Skin epidermis (tissue), 12 donors: ENCODE measurements at regions not wholly inside any gene's neighbourhood (a gene's known extent, or its start where the extent isn't known, plus 50 kb on each side); places are given as distances from the start of the nearest gene placed in this dataset.
"Not testable (repeated sequence)": the region's sequence is repeated elsewhere in the genome, so short reads cannot be mapped to it uniquely, and the experiment has no call there.

Source experiments
- H3K27ac ChIP-seq, 21 experiments: fragments of 200-600 bp; sonication (generic) in 11 of 21; one replicate each; pipeline ENCODE4 v1.5.0; 2020; ENCODE audit warnings: mild to moderate bottlenecking in 3 of 21, inconsistent platforms in 2 of 21, moderate library complexity in 2 of 21
- H3K4me3 ChIP-seq, 7 experiments: fragments of 200-600 bp; sonication (generic) in 2 of 7; one replicate each; pipeline ENCODE4 v1.5.0; 2020; ENCODE audit warnings: inconsistent platforms in 2 of 7, mild to moderate bottlenecking in 2 of 7, moderate library complexity in 1 of 7

DNA sequence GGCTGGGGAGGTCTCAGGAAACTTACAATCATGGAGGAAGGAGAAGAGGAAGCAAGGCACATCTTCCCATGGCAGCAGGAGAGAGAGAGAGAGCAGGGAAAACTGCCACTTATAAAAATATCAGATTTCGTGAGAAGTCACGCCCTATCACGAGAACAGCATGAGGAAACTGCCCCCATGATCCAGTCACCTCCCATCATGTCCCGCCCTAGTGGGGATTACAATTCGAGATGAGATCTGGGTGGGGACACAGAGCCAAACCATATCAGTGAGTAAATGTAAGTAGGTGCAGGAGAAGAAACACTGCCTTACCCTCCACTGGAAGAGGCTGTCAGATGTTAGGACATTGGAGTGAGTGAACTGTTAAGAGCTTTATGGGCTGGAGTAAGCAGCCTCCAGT is 270.4 kb downstream of the TFAP2C start:
- H3K4me3 ChIP-seq, result no peak overlapping the region
- no peak overlapping the region for H3K27ac ChIP-seq

DNA sequence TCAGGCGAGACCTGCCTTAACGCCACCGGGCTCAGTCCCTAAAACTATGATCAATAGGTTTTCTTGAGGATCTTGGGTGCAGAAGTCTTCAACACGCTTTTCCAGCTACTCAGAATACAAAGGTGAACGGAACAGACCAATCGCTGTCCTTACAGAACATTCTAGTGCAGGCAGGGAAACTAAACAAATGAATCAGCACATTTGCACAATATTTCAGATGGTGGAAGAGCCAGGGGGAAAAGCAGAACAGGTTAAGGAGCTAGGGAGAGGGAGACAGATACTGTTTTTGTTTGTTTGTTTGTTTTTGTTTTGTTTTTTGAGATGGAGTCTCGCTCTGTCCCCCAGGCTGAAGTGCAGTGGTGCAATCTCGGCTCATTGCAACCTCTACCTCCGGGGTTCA is 271.1 kb downstream of the TFAP2C start:
- Histone ChIP-seq H3K27ac (no peak overlapping the region), H3K4me3 (no peak overlapping the region)

DNA sequence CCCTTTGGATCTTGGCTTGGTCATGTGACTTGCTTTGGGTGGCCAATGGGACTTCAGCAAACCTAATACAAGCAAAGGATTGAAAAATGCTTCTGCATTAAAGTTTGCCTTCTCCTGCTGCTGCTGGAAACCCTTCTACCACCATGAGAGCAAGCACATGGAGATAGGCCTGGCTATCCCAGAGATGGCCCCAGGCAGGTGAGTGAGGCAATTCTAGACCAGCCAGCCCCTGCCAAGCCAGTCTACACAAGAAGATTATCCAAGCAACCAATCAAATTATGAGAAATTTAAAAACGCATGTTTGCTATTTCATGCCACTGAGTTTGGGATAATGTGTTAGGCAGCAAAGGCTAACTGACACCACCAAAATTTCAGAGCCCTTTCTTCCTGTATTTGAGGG is 274.3 kb downstream of the TFAP2C start:
- no peak overlapping the region for H3K27ac ChIP-seq
- H3K4me3 ChIP-seq, result no peak overlapping the region

DNA sequence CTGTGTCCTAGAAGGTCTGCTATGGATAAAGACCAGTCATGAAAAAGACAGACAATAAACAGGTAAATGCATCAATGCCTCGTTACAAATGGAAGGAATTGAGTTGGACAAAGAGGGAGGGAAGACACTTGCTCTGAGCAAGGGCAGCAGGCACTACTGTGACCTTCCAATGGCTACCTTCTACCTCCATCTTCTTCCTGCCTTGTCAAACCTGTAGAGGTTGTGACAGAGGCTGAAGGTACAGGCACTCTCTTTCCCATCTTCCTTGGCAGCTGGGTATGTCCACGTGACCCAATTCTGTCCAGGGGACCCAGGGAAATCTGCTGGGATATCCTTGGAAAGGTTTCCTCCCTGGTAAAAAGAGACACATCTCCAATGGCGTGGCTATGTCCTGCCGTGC is 274.8 kb downstream of the TFAP2C start:
- Histone ChIP-seq H3K4me3 (no peak overlapping the region), H3K27ac (no peak overlapping the region)

DNA sequence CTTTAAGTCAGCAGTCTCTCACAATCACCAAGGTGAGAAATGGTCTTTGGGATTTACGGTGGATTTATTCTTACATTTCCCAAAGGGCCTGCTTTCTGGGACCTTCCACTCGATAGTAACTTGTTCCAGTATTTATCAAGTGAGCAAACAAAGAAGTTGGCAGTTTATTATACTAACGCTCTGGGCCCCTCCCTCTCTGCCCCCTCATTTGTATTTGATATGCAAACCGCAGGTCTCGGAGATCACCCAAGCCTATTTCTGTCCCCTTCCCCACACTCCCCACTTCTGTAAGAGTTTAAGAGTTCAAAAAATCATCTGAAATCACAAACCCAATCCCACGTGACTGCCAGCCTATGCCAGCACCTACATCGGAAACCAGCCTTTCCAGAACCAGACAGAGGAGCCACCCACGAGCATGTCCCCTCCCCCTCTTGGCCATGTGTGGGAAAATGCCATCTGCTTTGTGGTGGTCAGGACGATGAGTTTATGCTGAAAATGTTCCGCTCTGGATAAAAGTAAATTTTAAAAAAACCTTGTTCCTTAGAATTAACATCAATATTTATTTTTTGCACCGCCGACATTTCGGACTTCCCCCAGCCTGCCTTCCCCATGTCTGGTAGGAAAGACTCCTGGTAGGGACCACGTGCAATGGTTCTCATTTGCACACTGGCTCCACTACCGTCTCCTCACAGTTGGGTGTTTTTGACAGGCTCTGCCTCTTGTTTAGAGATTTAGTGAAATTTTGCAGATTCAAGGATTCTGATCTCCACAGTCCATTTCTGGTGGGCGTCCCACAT is 281.0 kb downstream of the TFAP2C start:
- H3K4me3 ChIP-seq, result no peak overlapping the region
- no peak overlapping the region for H3K27ac ChIP-seq

DNA sequence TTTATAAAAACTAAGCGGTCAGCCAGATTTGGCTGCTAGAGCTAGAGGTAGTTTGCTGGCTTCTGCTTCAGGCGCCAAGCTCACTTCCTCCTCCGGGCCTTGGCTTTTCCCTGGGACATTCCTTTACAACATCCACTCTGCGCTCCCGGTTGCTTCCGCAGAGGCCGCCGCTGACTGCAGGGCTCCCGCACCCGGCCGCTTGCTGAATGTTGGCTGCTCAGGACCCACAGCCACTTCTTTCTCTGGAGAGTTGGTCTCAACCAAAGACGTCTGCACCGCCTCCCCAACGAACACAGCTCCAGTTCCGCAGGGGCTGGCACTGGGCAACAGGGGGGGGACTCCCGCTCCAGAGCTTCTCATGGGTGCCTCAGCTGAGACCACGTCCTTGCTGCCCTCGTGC is 282.8 kb downstream of the TFAP2C start:
- no peak overlapping the region for H3K27ac ChIP-seq
- H3K4me3 ChIP-seq, result no peak overlapping the region

DNA sequence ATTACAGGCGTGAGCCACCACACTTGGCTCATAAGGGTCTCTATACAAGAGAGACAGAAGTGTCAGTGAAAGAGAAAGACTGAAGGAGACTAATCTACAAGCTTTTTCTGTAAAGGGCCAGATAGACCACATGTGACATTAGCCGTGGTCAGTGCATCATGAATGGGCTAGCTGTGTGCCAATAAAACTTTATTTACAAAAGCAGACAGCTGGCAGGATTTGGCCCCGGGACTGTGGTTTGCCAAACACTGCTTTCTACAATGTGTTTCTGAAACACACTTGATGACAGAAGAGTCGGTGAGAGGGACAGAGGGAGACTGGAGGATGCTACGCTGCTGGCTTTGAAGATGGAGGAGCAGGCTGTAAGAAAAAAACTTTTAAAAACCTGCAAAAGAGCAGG is 285.4 kb downstream of the TFAP2C start:
- H3K27ac ChIP-seq, result no peak overlapping the region

DNA sequence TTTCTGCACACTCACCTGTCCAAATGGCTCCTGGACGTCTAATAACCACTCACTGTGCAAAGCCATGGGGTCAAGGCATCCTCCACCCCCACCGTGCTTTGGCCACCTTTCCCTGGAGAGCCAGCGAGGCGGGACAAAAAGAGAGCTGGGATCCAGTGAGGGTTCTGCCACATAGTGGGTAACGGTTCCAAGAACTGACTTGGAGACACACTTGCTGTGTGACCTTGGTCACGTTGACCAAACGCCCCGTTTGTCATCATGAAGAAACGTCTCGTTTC is 287.2 kb downstream of the TFAP2C start:
- Histone ChIP-seq H3K4me3 (no peak overlapping the region), H3K27ac (no peak overlapping the region)

More for the DNA sequence above, 285.4 kb downstream of the TFAP2C start:
- H3K4me3 ChIP-seq, result no peak overlapping the region

DNA sequence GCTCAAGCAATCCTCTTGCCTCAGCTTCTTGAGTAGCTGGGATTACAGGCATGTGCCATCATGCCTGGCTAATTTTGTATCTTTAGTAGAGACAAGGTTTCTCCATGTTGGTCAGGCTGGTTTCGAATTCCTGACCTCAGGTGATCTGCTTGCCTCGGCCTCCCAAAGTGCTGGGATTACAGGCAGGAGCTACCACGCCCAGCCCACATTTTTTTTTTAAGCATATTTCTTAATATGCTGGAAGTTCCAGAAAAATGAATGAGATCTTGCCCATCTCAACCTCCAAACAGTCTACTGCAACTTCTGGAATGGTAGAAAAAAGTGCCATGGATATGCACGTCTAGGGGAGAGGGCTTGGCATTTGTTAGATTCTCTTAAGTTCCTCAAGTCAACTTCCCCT is 290.9 kb downstream of the TFAP2C start:
- H3K4me3 ChIP-seq, result not testable (repeated sequence)

DNA sequence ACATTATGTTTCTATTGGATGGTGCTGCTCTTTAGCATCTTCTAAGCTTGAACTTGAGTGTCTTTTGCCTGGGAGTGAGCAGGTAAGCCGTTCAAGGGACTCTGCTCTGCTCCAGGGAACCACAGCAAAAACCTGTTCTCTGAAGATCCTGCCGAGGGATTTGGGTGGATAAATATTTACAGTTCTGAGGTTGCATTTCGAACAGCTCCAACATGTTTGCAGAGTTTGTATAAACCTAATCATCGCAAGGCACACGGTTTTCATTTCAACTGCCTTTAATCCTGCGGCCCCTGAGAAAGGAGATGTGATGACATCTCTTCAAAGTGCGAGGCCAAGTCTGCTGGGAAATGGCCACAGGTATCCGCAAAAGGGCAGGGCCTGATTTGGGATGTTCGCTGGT is 293.4 kb downstream of the TFAP2C start:
- Histone ChIP-seq H3K27ac (no peak overlapping the region), H3K4me3 (no peak overlapping the region)

More for the DNA sequence above, 290.9 kb downstream of the TFAP2C start:
- not testable (repeated sequence) for H3K27ac ChIP-seq

DNA sequence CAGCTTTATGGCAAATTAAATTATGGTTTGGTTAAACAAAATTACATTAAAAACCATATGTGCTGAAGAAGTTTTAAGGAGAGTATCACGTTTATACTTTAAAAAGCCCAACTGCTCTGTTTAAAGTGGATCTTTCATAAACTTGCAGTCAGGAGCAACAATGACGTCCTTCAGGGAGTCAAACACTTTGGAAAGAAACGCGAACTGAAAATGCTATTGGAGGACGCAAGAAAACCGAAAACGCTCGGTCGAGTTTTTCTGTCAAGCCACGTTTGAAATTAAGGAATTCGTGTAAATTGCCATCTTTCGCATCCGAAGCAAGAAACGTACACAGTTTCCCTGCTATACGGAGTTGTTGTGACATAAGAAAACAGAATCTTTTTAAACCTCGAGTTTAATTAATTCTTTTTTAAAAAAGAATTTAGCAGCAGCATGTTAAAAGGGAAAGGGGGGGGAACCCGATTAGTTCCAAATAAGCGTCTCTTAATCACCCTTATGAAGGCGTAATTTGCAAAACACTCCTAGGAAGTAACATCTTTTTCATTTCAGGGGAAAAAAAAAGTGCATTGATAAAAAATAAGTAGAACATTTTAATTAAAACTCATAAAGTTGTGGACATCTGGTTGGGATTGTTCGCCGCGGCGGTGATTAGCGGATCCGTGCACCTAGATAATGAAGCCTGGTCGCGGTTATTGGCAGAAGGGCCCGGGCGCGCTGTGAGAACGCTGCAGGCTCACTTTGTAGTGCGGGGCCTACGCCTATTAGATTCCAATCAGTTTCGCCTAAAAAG is 295.4 kb downstream of the TFAP2C start:
- H3K27ac ChIP-seq, result no peak overlapping the region
- H3K4me3 ChIP-seq, result peak overlapping the region in 1 of 7 experiments; percentile 41

DNA sequence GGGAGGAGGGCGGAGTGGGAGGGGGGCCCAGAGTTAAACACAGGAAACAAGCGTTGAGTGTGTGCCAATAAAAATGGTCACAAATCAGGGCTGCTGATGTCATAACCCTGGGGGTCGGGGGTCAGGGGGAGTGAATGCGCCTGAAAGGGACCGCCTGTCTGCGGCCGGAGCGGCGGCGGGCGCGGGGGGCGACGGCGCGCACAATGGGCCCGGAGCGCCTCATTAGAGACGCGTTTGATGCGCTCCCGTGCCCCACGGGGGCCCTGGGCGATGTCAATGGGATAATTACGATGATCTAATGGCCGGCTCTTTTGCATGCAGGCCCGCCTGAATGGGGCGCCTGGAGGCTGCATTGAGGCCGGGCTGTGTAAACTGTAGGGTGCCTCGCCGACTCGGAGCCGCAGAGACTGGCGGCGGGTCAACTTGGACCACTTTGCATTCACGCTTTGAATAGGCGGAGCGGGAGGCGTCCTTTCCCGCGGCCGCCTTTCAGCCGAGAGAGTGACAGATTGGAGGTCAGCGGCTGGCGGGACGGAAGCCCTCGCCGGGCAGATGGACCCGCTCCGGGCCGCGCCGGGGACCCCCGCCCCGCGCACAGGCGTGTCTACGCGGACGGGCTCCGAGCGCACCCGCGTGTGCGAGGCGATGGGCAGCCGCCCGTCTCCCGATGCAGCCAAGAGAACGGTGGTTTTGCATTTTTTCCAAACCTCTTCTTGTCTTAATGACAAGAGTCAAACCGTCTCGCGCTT is 296.1 kb downstream of the TFAP2C start:
- H3K4me3 ChIP-seq, result peak overlapping the region; percentile 5 to 41 (median 22)
- H3K27ac ChIP-seq, result no peak overlapping the region

DNA sequence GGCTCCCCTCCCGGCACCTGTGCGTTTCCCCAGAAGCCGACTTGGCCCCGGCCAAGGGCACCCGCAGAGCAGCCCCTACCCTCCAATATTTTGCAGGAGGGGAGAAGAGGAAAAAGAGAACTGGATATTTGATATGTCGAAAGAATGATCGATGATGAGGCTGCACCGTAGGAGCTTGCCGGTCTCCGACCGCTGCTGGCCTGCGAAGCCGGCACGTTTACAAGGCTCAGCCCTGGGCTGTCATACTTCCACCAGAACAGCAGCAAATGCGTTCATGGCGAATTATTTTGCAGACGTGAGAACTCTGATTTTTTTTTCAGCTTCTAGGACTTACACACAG is 296.7 kb downstream of the TFAP2C start:
- Histone ChIP-seq H3K4me3 (peak overlapping the region in 3 of 7 experiments; percentile 29 to 41 (median 30)), H3K27ac (no peak overlapping the region)

DNA sequence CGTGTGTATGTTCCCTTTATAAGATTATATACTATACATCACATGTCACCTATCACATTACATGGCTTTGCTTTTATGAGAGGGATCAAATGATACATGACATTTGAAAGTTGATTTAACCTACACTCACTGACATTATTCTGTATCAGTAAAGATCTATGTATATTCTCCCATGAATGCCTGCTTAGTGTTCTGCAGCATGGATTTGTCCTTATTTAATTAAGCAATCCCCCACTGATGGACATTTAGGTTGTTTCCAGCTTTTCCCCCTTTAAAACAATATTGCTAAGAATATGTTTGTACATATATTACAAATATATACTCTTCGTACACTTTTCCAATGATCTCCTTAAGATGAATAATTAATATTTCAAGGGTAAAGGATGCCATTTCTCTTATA is 297.4 kb downstream of the TFAP2C start:
- no peak overlapping the region for H3K27ac ChIP-seq
- H3K4me3 ChIP-seq, result no peak overlapping the region

DNA sequence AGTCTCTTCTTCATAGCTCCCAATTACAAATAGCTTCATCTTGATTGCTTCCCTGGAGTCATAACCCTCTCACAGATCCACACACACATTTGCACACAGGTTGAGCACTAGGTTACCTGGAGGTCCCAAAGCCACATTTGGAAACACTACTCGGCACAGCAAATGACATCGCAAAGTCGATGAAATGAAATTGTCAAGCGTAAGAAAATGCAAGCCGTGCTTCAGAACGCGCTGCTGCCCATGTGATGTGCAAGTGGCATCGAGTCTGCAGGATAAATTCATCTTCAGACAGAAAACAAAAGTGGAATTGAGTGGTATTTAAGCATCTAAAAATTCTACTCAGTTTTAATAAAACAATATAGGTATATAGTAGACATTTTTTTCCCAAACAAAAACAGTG is 298.0 kb downstream of the TFAP2C start:
- Histone ChIP-seq H3K27ac (no peak overlapping the region), H3K4me3 (no peak overlapping the region)

DNA sequence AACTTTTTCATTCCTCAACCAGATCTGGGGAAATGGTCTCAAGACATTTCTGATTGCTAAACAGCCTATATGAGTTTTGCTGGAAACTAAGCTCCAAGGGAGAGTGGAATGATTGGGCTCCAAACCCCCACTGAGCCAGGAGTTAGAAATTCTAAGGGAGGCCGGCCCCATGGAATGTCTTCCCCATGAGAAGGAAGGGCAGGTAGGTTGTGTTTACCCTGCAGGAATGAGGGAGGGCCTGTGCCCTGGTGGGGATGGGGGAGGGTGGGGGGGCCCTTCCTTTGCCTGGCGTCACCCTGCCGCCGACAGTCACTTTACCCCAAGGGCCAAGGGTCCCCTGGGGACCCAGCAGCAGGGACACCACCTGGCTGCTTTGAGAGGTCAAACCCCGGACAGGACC is 298.9 kb downstream of the TFAP2C start:
- H3K4me3 ChIP-seq, result no peak overlapping the region
- no peak overlapping the region for H3K27ac ChIP-seq

DNA sequence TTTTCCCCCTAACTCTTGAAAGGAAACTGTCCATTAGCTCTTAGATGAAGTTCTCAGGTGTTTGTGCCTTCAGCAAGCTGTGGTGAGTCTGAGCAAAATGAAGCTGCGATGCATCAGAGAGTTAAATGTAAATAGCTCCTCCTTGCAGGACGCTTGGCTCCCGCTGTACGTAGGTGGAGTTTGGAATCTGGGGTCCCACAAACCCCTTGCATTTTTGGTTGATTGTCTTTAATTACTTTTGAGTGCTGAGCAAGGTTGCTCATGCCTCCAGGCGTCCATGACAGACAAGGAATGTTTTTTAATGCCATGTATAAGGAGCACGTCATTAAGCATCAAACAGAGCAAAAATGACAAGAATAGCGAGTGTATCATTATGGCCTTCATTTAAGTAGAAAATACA is 300.5 kb downstream of the TFAP2C start:
- H3K27ac ChIP-seq, result no peak overlapping the region
- no peak overlapping the region for H3K4me3 ChIP-seq

DNA sequence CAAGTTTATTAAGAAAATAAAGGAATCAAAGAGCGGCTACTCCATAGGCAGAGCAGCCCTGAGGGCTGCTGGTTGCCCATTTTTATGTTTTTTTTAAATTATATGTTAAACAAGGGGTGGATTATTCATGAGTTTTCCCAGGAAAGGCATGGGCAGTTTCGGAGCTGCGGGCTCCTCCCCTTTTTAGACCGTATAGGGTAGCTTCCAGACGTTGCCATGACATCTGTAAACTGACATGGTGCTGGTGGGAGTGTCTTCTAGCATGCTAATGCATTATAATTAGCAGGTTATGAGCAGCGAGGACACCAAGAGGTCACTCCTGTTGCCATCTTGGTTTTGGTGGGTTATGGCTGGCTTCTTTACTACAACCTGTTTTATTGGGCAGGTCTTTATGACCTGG is 301.8 kb downstream of the TFAP2C start:
- H3K4me3 ChIP-seq, result no peak overlapping the region

DNA sequence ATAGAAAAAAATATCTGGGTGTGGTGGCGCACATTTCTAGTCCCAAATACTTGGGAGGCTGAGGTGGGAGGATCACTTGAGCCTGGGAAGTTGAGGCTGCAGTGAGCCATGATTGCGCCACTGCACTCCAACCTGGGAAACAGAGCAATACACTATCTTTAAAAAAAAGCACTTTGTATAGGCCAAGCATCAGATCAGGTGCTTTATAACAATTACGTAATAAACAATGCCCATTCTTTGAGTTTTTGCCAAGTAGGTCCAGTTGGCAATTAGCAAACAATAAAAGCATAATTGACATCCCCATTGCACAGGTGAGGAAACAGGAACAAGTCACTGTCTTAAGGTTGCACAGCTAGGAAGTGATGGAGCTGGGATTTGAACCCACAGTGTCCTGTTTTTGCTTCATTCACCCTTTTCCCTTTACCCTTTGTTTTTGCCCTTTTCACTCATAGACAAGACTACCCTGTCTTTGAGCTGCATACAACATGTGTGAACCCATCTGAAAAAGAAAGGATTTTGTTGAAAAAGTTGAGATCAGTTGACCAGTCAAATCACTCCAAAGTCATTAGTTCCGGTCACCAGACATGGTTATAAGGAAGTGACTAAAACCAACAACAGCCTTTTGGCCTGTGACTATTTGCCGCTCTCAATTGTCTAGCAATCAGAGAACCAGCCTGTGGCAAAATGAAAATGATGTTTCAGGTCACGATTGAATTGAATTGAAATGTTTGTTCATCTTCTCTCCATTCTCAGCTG is 303.6 kb downstream of the TFAP2C start:
- Histone ChIP-seq H3K27ac (no peak overlapping the region), H3K4me3 (no peak overlapping the region)

More for the DNA sequence above, 301.8 kb downstream of the TFAP2C start:
- no peak overlapping the region for H3K27ac ChIP-seq

DNA sequence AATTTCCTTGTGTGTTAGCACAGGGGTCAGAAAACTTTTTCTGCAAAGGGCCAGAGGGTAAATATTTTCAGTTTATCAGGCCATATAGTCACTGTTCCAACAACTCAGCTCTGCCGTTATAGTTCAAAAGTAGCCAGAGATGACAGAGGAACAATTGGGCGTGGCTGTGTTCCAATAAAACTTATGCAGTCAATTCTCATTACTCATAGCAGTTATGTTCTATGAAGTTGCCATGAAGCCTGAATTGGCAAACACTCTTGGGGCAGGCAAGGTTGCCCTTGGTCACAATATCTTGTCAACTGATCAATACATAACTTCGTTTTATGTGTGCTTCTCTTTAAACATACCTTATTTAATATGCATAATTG is 304.2 kb downstream of the TFAP2C start:
- Histone ChIP-seq H3K4me3 (no peak overlapping the region), H3K27ac (no peak overlapping the region)
